HG03139 (cell line): ENCODE measurements at regions not wholly inside any gene's neighbourhood (a gene's known extent, or its start where the extent isn't known, plus 50 kb on each side); places are given as distances from the start of the nearest gene placed in this dataset.
"Not testable (repeated sequence)": the region's sequence is repeated elsewhere in the genome, so short reads cannot be mapped to it uniquely, and the experiment has no call there.

ENCODE experiments used
- ATAC-seq: cut with Tn5 transposase; IDR thresholded peaks from one replicate; pipeline ENCODE4 v1.9.1; 2021; ENCODE audit not compliant: unreplicated experiment

- ATAC-seq = no peak
Observed at GRCh38 chrX:15127010-15127409, 142.9 kb downstream of the ASB9 start.

GRCh38 chrX:15116900-15117299 lies 153.0 kb downstream of the ASB9 start:
- no peak for ATAC-seq

- ATAC-seq = no peak
Observed at GRCh38 chrX:15114743-15115566, 154.9 kb downstream of the ASB9 start.

GRCh38 chrX:15107367-15107988 lies 162.4 kb downstream of the ASB9 start:
- no peak for ATAC-seq

- ATAC-seq = no peak
Observed at GRCh38 chrX:15098505-15098904, 171.4 kb downstream of the ASB9 start.

GRCh38 chrX:15087747-15088146 lies 182.1 kb downstream of the ASB9 start:
- ATAC-seq = no peak

GRCh38 chrX:15073313-15073712 lies 196.6 kb downstream of the ASB9 start:
- no peak for ATAC-seq

GRCh38 chrX:15072880-15073279 lies 197.0 kb downstream of the ASB9 start:
- no peak for ATAC-seq

- ATAC-seq = no peak
Observed at GRCh38 chrX:15072259-15072658, 197.6 kb downstream of the ASB9 start.

GRCh38 chrX:15059474-15059873 lies 186.3 kb downstream of the MOSPD2 start:
- ATAC-seq = no peak

- no peak for ATAC-seq
Observed at GRCh38 chrX:15056044-15056443, 182.8 kb downstream of the MOSPD2 start.

- no peak for ATAC-seq
Observed at GRCh38 chrX:15055146-15055930, 182.1 kb downstream of the MOSPD2 start.

GRCh38 chrX:15050395-15050794 lies 177.2 kb downstream of the MOSPD2 start:
- no peak for ATAC-seq

GRCh38 chrX:15043538-15043937 lies 170.3 kb downstream of the MOSPD2 start:
- no peak for ATAC-seq

- no peak for ATAC-seq
Observed at GRCh38 chrX:15033917-15034316, 160.7 kb downstream of the MOSPD2 start.

- no peak for ATAC-seq
Observed at GRCh38 chrX:15017491-15017890, 144.3 kb downstream of the MOSPD2 start.

GRCh38 chrX:15016051-15016450 lies 142.8 kb downstream of the MOSPD2 start:
- ATAC-seq = no peak

- no peak for ATAC-seq
Observed at GRCh38 chrX:15014281-15014680, 141.1 kb downstream of the MOSPD2 start.

GRCh38 chrX:15013461-15013860 lies 140.2 kb downstream of the MOSPD2 start:
- no peak for ATAC-seq

GRCh38 chrX:14997271-14997670 lies 124.0 kb downstream of the MOSPD2 start:
- ATAC-seq = no peak

GRCh38 chrX:14984425-14984824 lies 111.2 kb downstream of the MOSPD2 start:
- ATAC-seq = not testable (repeated sequence)
